HepG2 (cell line): ENCODE measurements at regions not wholly inside any gene's neighbourhood (a gene's known extent, or its start where the extent isn't known, plus 50 kb on each side); places are given as distances from the start of the nearest gene placed in this dataset.

ENCODE experiments used
- ATAC-seq: fragments of 200-7000 bp; cut with Tn5 transposase; 3 replicates; pipeline ENCODE4 v1.9.1; 2020; ENCODE audit warnings: mild to moderate bottlenecking, moderate library complexity
- BruUV-seq: library from RNA; stranded (reverse); fragments of 400-500 nt; replicated peaks from 2 replicates; lab custom pipeline; 2021; lab: Mats Ljungman, UMichigan
- CTCF ChIA-PET: fragments of 300-600 bp; formaldehyde crosslinking; extraction: SDS; loops from one replicate; lab custom pipeline; 2021; ENCODE audit warnings: low total read pairs, inconsistent platforms, low intra/inter-chr PET ratio; lab: Yijun Ruan, JAX
- POLR2A ChIA-PET: fragments of 350-600 bp; sonication (Branson Sonifier 250); formaldehyde crosslinking; loops from one replicate; lab custom pipeline; 2020; ENCODE audit warnings: antibody characterized with exemption, inconsistent platforms; lab: Yijun Ruan, JAX
- DNase-seq: peaks from one replicate; pipeline ENCODE4 v3.0.0-alpha.2; 2015; ENCODE audit warnings: low spot score
- FAIRE-seq: peaks from 3 replicates; lab custom pipeline; 2011; peaks lifted over from hg19 to GRCh38; lab: Jason Lieb, UNC
- H2AFZ ChIP-seq: one replicate; pipeline ENCODE4 v1.6.1; 2011; ENCODE audit warnings: low read length, inconsistent platforms
- H3K27ac ChIP-seq: fragments of 300-600 bp; 3 replicates; pipeline ENCODE4 v1.8.0; 2011; ENCODE audit warnings: mixed run types, mild to moderate bottlenecking, mixed read lengths, low read length, inconsistent platforms; ENCODE audit not compliant: insufficient read depth; ENCODE audit errors: extremely low read length
- H3K27me3 ChIP-seq, 2 experiments: fragments of 200-600 bp in 1 of 2; 2 replicates in 1 of 2; 3 replicates in 1 of 2; pipeline versions ENCODE4 v1.6.0 to v1.8.0; 2011; ENCODE audit warnings: low read length in 2 of 2, mild to moderate bottlenecking in 2 of 2, moderate library complexity in 2 of 2, inconsistent platforms in 1 of 2; ENCODE audit not compliant: insufficient read depth in 2 of 2, control insufficient read depth in 1 of 2
- H3K36me3 ChIP-seq, 2 experiments: fragments of 200-600 bp in 1 of 2; replicated peaks in 1 of 2; 2 replicates in 1 of 2; 3 replicates in 1 of 2; pipeline versions ENCODE4 v1.5.1 to v1.8.0; 2011; ENCODE audit warnings: low read length in 2 of 2, inconsistent platforms in 1 of 2; ENCODE audit not compliant: insufficient read depth in 2 of 2, control insufficient read depth in 1 of 2
- H3K4me1 ChIP-seq: 2 replicates; pipeline ENCODE4 v1.5.1; 2012; ENCODE audit warnings: low read length, inconsistent platforms; ENCODE audit not compliant: insufficient read depth
- H3K4me2 ChIP-seq: 2 replicates; pipeline ENCODE4 v1.6.0; 2011; ENCODE audit warnings: low read depth, low read length, inconsistent platforms
- H3K4me3 ChIP-seq, 3 experiments: fragments of 200-600 bp in 1 of 3; sonication (generic), shearing (Covaris generic) in 1 of 3; replicated peaks in 1 of 3; 2 replicates each; pipeline ENCODE4 v1.5.1; 2011 to 2016; ENCODE audit warnings: low read length in 3 of 3, inconsistent platforms in 2 of 3, low read depth in 2 of 3, mild to moderate bottlenecking in 2 of 3, control low read depth in 1 of 3, mixed read lengths in 1 of 3; ENCODE audit not compliant: insufficient read depth in 1 of 3
- H3K79me2 ChIP-seq: one replicate; pipeline ENCODE4 v1.6.1; 2011; ENCODE audit warnings: low read length, inconsistent platforms; ENCODE audit not compliant: insufficient read depth
- H3K9ac ChIP-seq: 2 replicates; pipeline ENCODE4 v1.6.0; 2011; ENCODE audit warnings: mild to moderate bottlenecking, low read depth, low read length, inconsistent platforms; ENCODE audit not compliant: insufficient read depth
- H3K9me3 ChIP-seq: 2 replicates; pipeline ENCODE4 v1.5.1; 2012; ENCODE audit warnings: mild to moderate bottlenecking, low read length
- H4K20me1 ChIP-seq: 2 replicates; pipeline ENCODE4 v1.6.0; 2011; ENCODE audit warnings: inconsistent platforms, mild to moderate bottlenecking, low read length, moderate library complexity; ENCODE audit not compliant: insufficient read depth
- AHDC1 ChIP-seq: sonication (generic); formaldehyde crosslinking; IDR thresholded peaks from 2 replicates; pipeline ENCODE4 v1.5.1; 2020; ENCODE audit warnings: mild to moderate bottlenecking, missing genetic modification reagents, borderline replicate concordance
- ATAD3A ChIP-seq: sonication (generic); formaldehyde crosslinking; IDR thresholded peaks from 2 replicates; pipeline ENCODE4 v1.4.0; 2020; ENCODE audit warnings: missing genetic modification reagents
- HINFP ChIP-seq: sonication (generic); formaldehyde crosslinking; IDR thresholded peaks from 2 replicates; pipeline ENCODE4 v1.4.0; 2020; ENCODE audit warnings: low read depth, mild to moderate bottlenecking, missing genetic modification reagents
- PHF5A ChIP-seq: IDR thresholded peaks from one replicate; pipeline ENCODE4 v1.6.1; 2018; ENCODE audit warnings: low read depth, missing genetic modification reagents; ENCODE audit not compliant: unreplicated experiment
- ZBTB39 ChIP-seq: sonication (generic); formaldehyde crosslinking; IDR thresholded peaks from 2 replicates; pipeline ENCODE4 v1.5.0; 2020; ENCODE audit warnings: missing genetic modification reagents
- ZFAT ChIP-seq: sonication (generic); formaldehyde crosslinking; conservative IDR thresholded peaks from 2 replicates; pipeline ENCODE4 v1.8.1; 2023; ENCODE audit warnings: missing genetic modification reagents, inconsistent platforms
- ZNF317 ChIP-seq: sonication (generic); formaldehyde crosslinking; IDR thresholded peaks from 2 replicates; pipeline ENCODE4 v1.5.0; 2020; ENCODE audit warnings: mild to moderate bottlenecking, missing genetic modification reagents
- ZNF432 ChIP-seq: sonication (generic); formaldehyde crosslinking; IDR thresholded peaks from 2 replicates; pipeline ENCODE4 v1.5.0; 2020; ENCODE audit warnings: missing genetic modification reagents, mild to moderate bottlenecking, borderline replicate concordance
- ZNF597 ChIP-seq: sonication (generic); formaldehyde crosslinking; IDR thresholded peaks from 2 replicates; pipeline ENCODE4 v1.5.0; 2020; ENCODE audit warnings: missing genetic modification reagents
- ZNF75D ChIP-seq: sonication (generic); formaldehyde crosslinking; IDR thresholded peaks from 2 replicates; pipeline ENCODE4 v1.8.1; 2023; ENCODE audit warnings: missing genetic modification reagents, mild to moderate bottlenecking, borderline replicate concordance
- ZNF770 ChIP-seq: sonication (generic); formaldehyde crosslinking; IDR thresholded peaks from 2 replicates; pipeline ENCODE4 v1.5.0; 2020; ENCODE audit warnings: mild to moderate bottlenecking, missing genetic modification reagents
- ZNF775 ChIP-seq: sonication (generic); formaldehyde crosslinking; IDR thresholded peaks from 2 replicates; pipeline ENCODE4 v1.4.0; 2020; ENCODE audit warnings: missing genetic modification reagents, mild to moderate bottlenecking, moderate library complexity, borderline replicate concordance
- WGBS: methylation state at CpG from one replicate; pipeline ENCODE4 v1.1.6; 2017; ENCODE audit warnings: low lambda C conversion rate; 5-methylcytosine and 5-hydroxymethylcytosine counted together
- in situ Hi-C: cut with HindIII; loops from 2 replicates; pipeline ENCODE4 v1.10.0; 2017; ENCODE audit warnings: low pct_unique_long_range_greater_than_20kb; ENCODE audit not compliant: extremely low pct_ligation_motif_present
- intact Hi-C: fragments of 100-400 bp; cut with micrococcal nuclease; formaldehyde crosslinking; loops from one replicate; pipeline ENCODE4 v1.10.0; 2022; ENCODE audit not compliant: unreplicated experiment

- DNase-seq = no peak
- Histone ChIP-seq H2AFZ (no peak overlapping the region), H3K27ac (no peak overlapping the region), H3K4me3 (no peak overlapping the region), H3K9ac (no peak overlapping the region), H3K36me3 (no peaks in the 10 kb centered on the region), H3K79me2 (no peaks in the 10 kb centered on the region), H3K4me2 (no peak overlapping the region), H3K27me3 (peaks cover 0 to 16% of the 10 kb centered on the region in 2 experiments; a peak in 3 of 5 replicates), H3K9me3 (no peaks in the 10 kb centered on the region), H3K4me1 (no peaks in the 10 kb centered on the region), H4K20me1 (no peaks in the 10 kb centered on the region)
- FAIRE-seq = no peak
- BruUV-seq = no TSS peak
- ATAC-seq = no peak
- WGBS = 74% methylated on average over 4 of the region's 4 CpGs
- CTCF ChIA-PET = no interaction called here
- POLR2A ChIA-PET = no interaction called here
- intact Hi-C loops (no loop called here), in situ Hi-C loops (no loop called here)
- TF ChIP-seq ATAD3A (CRISPR knock-in tag) = no peak
- no peak for TF ChIP-seq ZNF775
- TF ChIP-seq ZNF770 (CRISPR knock-in tag) = no peak
- no peak for TF ChIP-seq ZNF597
- TF ChIP-seq ZNF75D = no peak
- TF ChIP-seq ZBTB39 (CRISPR knock-in tag) = no peak
- TF ChIP-seq HINFP = no peak
- TF ChIP-seq PHF5A = no peak
- no peak for TF ChIP-seq ZFAT (CRISPR knock-in tag)
- no peak for TF ChIP-seq AHDC1 (CRISPR knock-in tag)
- no peak for TF ChIP-seq ZNF317
- TF ChIP-seq ZNF432 = no peak
These were observed 539.6 kb upstream of the NOX3 start for GRCh38 chr6:155995281-155995680.
